Left hindlimb (tissue), 1 donor: ENCODE measurements at regions not wholly inside any gene's neighbourhood (a gene's known extent, or its start where the extent isn't known, plus 50 kb on each side); places are given as distances from the start of the nearest gene placed in this dataset.
"Not testable (repeated sequence)": the region's sequence is repeated elsewhere in the genome, so short reads cannot be mapped to it uniquely, and the experiment has no call there.

ENCODE experiments used
- DNase-seq: peaks from one replicate; pipeline ENCODE4 v3.0.0-alpha.2; 2018

DNA sequence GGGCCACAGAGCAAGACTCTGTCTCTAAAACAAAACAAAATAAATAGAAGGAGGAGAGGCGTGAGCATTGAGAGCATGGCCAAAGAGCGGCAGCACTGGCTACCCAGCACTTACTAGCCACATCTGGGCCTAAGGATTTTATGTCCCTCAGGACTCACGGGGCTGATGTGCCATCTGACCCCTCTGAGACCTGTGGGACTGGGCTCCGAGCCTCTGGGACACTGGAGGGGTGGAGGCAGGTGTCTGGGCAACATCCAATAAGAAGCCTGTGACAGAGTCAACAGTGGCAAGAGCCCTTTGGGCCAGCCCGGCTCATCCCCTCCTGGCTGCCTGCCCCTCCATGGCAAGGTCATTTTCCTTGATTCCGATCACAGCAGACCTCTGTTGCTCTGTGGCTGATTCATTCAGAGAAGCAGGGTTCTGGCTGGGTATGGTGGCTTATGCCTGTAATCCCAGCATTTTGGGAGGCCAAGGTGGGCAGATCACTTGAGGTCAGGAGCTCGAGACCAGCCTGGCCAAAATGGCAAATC, 60.7 kb downstream of the RRM2 start:
- no peak for DNase-seq

DNA sequence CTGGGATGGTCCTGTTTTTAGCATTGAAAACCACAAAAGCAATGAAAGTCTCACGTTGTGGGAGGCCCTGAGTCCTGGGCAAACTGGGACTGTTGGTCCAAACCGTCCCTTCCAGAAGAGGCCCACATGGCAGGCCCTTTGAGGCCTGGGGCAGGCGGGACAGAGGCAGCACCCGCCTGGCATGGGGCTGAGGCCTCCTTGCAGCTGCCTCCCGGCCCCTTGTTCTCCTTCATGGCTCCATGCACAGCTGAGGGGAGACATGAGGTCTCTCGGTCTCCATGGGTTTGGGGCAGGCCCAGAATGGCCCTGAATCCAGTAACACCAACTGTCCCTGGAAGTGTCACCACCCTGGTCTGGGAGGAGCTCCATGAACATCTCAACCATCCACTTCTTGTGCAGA, 61.9 kb downstream of the RRM2 start:
- DNase-seq: no peak

DNA sequence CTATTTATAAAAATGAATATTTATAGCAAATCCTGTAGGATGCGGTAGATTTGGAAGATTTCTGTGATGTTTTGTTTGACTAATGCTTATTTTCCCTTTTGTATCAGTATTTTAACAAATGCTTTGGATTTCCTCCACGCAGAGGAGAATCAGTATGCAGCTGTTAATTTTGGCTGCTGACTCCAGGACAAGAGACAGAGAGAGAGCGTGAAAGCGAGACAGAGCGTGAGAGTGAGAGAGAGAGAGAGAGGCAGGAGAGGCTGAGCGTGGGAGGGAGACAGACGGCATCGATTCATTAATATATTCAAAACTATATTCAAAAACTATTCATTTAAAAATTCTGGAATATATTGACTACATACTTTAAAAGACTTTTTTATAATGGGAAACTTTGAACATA, 62.5 kb downstream of the RRM2 start:
- DNase-seq: no peak

DNA sequence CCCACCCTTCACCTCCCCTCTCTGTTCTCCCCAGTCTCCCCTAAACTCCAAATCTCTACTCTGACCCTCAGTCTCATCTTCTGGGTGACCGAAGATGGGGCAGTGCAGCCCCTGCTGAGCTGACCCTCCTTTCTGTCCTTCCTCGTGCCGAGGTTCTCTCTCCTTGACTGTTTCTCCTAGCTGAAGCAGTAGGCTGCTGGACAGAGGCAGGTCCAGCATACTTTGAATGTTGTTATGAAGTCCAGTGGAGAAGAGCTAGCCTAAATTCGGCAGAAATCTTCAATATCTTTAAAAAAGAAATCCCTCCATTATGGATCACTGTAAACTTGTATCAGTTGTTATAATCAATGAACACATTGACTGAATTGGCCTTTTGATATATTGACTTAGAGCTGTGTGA, 63.2 kb downstream of the RRM2 start:
- no peak for DNase-seq

DNA sequence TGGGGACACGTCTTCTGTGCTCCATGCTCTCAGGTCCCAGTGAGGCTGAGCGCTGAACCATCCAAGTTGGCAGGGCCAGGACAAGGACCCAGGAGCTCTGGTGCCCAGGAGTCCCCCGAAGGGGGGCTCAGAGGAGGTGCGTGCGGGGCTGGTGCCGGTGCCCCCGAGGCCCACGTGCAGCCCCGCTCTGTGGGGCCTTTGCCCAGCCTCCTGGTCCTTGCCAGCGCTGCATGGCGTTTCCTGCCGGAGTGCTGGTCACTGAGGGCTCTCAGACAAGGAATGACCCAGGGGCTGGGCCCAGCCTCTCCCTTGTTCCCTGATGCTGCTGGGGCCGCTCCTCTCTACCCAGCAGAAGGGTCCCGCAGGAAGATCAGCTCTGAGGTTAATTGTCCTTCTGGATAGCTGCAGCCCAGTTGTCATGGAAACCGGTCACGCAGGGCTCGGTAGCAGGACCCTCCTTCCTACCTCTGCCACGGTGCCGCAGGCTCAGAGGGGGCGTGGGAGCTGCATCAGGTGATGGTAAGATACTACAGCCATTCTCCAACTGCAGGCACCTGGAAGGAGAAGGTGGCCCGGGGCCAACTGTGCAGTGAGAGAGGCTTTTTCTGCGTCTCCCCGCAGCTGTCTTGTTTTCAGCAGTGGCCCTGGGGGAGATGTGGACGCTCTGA, 64.5 kb downstream of the RRM2 start:
- no peak for DNase-seq

DNA sequence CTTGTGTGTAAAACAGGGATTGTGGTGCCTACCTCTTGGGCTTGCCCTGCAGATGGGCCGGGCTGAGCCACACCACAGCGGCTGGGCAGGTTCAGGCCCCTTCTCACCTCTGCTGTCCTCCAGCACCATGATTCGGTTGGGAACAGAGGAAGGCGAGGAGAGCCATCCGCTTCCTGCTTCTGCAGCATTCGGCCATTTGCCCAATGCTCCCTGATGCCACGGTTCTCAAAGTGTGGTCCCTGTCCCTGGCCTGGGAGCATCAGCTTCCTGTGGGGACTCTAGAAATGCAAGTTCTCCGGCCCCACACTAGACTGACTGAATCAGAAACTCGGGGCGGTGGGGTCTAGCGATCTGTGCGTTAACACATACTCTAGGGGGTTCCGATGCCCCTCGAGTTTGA, 65.1 kb downstream of the RRM2 start:
- DNase-seq: no peak

DNA sequence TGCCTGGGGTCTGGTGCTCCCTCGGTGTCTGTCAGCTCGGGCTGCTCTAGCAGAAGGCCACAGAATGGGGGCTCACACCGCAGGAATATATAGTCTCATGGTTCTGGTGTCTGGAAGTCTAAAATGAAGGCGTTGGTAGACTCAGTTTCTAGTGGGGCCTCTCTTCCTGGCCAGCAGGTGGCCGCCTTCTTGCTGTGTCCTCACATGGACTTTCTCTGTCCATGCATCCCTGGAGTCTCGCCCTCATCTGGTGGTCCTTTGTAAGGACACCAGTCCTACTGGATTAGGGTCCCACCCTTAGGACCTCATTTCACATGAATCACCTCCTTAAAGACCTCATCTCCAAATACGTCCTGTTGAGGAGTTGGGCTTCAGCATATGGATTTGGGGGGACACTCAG, 65.7 kb downstream of the RRM2 start:
- no peak for DNase-seq

DNA sequence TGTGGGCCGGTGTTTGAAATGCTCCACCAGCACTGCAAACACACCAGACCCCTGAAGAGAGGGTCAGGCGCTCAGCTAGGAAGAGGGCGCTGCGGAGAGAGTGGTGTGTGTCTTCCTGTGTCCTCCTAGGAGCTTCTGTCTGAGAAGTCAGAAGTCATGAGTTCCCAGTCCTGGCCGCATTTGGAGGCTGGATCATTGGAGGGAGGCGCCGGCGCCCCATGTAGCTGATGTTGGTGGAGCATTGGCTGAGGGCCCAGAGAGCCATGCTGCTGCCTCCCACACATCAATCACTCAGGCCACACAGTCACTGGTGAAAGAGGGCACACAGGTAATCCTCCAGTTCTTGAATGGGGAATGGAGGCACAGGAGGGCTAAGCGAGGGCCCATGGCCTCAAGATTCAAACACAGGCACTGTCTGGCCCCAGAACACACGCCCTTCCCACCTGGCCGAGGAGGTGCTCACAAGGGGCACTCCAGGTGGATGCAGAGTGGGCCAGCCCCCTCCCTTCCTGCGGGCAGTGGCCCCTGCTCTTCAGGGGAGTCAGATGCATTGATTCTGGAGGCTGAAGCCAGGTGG, 66.3 kb downstream of the RRM2 start:
- DNase-seq: no peak

DNA sequence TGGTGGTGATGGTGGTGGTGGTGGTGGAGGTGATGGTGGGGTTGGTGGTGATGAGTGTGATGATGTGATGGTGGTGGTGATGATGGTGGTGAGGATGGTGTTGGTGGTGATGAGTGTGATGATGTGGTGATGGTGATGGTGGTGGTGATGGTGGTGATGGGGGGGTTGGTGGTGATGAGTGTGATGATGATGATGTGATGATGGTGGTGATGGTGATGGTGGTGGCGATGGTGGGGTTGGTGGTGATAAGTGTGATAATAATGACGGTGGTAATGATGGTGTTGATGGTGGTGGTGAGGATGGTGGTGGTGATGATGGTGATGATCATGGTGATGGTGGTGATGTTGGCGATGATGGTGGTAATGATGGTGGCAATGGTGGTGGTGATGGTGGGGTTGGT, 67.7 kb downstream of the RRM2 start:
- DNase-seq: no peak

DNA sequence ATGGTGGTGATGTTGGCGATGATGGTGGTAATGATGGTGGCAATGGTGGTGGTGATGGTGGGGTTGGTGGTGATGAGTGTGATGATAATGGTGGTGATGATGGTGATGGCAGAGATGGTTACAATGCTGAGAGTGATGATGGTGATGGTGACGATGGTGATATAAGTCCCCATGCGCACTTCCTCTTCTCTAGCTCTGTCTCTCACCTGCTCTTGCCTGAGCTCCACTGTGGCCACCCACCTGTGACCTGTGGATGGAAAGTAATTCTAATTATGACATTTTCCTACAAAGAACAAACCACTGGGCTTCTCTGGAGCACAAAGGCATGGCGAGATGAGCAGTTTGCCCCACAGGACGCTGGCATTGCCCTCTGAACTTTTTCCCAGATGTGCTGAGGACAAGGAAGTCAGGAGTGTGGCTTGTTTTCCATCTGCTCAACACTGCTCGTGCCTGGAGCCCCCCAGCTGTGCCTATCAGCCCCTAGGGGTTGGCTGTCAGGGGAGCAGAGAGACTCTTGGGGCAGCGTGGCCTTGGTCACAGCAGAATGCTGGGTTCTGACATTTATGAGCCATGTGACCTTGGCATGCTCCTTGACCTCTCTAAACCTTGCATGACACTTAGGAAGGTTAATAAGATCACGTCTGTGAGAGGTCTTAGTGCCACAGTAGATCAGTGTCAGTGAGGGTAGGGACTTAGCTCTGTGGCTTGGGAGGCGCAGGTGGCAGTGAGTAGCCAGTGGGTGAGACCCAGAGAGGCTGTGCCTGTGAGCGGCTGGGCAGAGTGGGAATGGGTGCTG, 68.4 kb downstream of the RRM2 start:
- DNase-seq: no peak

DNA sequence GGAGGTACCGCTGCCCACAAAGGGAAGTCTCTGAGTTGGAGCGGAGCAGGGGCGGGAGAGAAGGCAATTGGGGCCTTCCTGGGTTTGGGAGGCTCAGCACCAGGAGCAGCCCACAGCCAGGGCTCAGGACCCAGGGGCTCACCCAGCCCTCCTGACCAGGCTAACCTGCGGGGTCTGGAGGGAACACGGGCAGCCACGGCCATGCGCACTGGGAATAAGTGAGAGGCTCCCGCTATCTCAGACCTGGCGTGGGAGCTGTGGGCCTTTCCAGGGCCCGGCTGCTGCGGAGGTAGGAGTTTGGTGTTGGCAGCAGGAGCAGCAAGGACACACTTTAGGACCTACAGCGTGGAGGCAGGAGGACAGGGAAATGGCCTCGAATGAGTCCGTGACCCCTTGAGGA, 69.0 kb downstream of the RRM2 start:
- DNase-seq: no peak

- DNase-seq: no peak
These were observed 70.0 kb downstream of the RRM2 start for GRCh38 chr2:10192392-10193015.

DNA sequence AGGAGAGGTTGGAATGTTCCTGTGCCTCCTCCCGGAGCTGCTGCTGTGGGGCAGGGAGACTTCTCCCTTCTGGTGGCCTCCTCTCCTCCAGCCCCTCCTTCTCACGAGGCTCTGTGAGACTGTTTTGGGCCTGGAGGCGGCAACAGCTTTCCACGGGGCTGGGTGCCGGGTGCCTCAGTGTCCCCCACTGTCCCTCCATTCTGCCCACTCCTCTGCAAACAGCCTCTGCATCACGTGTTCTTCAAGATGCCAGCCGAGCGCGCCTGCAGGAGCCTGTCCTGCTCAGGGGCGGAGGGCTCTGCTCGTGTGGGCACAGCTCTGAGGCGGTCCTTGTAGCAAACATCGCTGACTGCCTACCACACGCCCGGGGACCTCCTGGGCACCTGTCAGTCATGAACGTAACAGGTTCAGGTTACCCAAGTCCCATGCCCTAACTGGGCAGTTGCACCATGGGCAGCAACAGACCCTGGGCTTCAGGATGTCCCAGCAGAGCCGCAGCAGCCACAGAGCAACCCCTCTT, 70.8 kb downstream of the RRM2 start:
- DNase-seq: no peak

DNA sequence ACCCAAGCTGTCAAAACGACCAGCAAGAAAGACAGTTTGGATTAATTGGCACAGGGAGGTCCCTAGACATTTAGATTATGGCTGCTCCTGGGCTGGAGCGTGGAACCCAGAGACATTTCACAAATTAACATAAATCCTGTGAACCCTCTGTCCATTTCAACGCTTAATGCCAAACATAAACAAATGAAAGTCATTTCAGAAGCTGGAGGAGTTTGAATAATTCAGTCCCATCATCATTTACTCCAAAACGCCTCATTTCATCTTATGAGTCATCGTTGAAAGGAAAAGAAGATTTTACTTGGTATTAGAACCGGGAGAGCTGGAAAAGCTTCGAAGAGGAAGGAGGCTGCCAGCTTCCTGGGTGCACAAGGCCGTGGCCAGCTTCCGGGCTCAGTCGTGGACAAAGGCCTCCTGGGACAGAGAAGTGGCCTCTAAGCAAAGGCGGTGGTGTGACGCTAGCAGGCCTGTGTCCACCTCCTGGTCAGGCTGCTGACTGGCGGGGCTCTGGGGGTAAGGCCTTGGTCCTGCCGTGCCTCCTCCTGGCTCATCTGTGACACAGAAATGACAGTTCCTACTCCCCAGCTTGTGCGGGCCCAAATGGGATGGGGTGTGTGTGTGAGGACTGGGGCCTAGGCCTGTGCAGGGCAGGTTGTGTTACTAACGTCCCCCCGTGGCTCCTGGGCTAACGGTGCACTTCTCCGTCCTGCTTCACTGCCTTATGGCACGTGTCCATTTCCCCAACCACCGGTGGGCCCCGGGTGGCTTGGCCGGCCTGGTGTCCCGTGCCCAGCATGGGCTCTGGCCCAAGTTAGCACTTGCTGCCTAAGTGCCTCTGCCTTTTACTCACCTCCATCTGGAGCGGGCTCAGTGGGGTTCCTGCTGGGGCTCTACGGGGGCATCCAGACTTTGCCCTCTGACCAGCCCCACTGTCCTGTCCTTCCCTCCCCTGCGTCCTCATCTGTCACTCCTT, 71.6 kb downstream of the RRM2 start:
- no peak for DNase-seq

- DNase-seq: no peak
These were observed 73.0 kb downstream of the RRM2 start for GRCh38 chr2:10195278-10196109.

DNA sequence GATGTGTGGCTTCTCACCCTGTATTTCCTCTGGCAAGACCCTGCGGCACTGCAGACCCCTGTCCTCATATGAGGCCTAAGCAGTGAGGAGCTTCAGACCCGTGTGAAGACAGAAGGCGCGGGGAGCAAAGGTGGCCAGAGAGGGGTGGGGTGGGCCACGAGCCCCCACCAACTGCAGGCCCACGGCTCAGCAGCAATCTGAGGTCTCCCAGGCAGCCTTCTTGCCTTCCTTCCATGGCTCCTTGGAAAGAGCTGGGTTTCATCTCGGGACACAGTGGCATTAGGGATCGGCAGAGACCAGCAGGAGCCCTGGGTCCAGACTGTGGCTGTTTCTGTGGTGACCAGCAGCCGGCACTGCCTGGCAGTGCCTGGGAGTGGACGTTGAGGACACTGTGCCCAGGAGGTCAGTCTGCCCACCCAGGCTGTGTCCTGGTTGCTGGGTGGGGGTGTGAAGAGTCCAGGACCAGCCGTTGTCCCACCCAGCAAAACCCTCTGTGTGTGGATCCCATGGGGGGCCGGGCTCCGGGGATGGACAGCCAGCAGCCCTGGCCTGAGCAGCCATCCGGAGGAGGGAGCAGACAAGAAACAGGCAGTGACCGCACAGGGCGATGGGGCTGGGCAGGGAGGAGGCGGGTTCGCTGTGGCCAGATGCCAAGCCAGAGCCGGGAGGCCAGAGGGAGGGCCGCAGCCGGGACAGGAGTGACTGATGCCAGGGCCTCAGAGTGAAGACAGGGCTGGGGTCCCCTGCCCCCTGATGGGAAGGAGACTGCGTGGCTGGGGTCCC, 73.8 kb downstream of the RRM2 start:
- peak; percentile 68 for DNase-seq

DNA sequence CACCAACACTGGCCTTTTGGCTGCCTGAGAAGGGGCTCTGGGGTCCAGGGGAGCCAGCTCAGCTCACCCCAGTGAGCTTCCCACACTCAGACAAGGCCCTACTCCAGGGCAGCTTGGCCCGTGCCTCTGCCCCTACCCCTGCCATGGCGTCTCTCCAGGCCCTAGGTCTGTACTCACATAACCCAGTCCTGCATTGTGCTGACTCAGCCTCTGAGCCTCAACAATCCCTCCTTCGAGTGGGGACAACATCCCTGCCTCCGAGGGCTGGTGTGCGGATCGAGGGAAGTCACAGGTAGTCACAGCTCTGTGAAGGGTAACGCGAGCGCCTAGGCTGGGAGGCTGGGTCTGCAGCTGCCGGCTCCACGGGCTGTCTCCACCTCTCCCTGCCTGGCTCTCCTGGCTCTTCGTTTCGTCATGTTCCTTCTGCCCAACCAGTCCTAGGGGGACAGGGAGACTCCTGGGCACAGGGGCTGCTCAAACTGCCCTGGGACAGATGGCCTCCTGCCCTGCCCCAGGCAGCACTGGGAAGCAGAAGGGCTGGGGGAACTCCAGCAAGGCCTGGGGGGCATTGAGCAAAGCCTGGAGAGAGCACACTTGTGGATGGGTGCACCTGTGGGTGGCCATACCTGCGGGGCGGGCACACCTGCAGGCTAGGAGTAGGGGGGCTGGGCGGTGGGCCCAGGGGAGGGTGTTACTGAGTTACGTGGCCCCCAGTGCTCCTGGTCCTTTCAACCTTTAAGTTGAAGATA, 74.6 kb downstream of the RRM2 start:
- no peak for DNase-seq

DNA sequence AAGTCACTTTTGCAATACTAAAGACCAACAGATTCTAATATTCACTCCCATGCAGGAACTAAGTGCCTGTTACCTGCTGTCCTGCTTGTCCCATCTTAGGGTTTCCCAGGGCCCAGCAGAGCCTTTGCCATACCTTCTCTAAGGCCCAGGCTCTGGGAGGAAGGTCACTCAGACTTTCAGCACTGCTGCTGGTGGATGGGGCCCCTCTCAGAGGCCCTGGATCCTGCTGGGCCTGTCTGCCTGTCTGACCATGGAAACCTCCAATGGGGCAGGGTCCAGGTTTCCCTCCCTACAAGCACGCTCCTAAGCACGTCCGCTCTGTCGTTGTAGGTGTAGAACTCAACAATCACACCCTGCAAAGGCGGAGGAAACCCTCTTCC, 75.1 kb downstream of the RRM2 start:
- DNase-seq: no peak

- DNase-seq: not testable (repeated sequence)
These were observed 75.9 kb downstream of the RRM2 start for GRCh38 chr2:10198482-10198881.

DNA sequence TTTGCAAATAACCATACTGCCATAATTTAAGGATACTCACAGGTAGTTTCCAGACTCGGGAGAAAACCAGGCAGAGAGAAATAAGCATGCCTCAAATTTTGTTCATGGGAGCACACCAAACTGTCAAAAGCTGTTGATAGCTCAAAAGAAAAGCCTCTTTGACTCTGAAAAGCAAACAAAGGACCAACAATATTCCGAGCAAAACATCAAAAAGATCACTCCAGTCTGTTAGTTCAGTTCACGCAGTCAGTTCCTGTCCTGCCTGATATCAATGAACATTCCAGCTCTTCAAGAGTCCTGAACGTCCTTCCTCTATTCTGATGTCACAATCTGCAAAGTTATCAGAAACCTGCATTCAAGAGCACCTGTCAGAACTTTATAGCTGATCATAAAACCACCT, 78.7 kb downstream of the RRM2 start:
- DNase-seq: no peak
